HG02763 (cell line): ENCODE measurements at regions not wholly inside any gene's neighbourhood (a gene's known extent, or its start where the extent isn't known, plus 50 kb on each side); places are given as distances from the start of the nearest gene placed in this dataset.

Source experiments
- ATAC-seq: cut with Tn5 transposase; IDR thresholded peaks from one replicate; pipeline ENCODE4 v1.9.1; 2021; ENCODE audit warnings: mild to moderate bottlenecking, moderate library complexity; ENCODE audit not compliant: unreplicated experiment

DNA sequence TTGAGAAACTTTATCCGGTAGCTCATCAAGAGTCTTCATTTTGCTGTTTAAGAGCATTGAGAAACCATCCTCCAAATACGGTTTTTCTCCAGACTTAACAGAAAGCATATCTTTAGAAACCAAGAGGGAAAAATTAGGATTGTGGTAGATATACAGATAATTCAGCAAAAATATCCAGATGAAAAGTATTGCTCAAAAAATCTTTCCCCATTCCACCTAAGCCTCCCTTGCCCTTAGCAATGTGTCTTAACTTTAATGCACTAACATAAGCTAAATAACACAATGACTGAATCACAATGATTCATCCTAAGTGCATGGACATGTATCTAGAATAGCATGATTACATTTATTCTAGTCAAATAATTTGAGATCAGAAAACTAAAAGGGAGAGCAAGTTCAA lies 130.3 kb upstream of the TARS1 start:
- ATAC-seq, result no peak

DNA sequence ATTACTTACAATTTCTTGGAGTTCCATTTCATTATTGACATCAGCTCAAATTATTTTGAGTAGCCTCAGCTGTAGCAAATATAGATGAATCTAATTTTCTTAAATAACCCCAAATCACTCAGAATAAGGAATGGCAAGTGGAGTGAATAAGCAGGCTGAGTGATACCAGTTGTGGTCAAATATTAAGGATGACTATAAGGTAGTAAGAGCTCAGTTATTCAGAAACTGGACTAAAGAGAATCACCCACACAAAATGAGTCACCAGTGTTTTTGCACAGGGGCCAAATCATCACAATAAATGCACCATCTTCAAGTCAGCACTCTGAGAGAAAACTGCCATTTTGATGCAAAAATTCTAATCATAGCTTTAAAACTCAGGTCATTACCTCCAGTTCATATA lies 128.9 kb upstream of the TARS1 start:
- ATAC-seq, result no peak

DNA sequence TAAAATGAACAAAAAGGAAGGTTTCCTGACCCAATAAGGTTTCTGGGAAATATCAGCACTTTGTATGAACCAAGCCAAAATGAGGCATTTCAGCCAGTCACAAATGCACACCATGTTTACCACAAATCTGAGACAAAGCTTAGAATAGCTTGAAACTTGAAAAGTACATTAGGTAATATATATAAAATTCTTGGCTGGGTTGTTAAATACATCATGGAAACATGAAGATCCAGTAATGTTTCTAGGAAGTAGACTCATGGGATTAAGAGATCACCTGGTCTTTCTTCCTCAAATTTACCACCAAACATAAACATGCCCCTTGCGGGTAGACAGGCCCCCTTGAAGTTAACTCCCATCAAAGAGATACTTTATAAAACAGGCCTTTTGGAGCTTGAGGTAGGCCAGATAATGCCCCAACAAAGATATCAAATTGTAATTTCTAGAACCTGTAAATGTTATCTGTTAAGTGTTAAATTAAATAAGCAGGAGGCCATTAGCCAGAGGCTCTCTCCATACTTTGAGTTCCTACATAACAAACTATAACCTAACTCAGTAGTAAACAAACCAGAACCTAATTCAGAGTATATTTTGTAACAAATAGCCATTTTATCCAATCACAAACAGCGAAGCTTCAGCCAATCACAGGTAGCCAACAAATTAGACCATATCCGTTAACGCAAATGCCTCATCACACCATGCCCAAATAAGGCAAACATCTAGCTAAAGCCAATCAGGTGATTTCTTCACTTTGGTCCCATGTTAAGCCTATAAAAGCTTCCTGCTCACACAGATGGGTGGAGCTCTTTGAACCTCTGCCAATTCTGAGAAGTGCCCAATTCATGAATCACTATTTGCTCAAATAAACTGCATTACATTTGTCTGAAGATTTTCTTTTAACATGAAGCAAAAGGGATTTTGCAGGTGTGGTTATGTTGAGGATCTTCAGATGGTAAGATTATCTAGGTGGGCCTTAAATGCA lies 127.9 kb upstream of the TARS1 start:
- no peak for ATAC-seq

DNA sequence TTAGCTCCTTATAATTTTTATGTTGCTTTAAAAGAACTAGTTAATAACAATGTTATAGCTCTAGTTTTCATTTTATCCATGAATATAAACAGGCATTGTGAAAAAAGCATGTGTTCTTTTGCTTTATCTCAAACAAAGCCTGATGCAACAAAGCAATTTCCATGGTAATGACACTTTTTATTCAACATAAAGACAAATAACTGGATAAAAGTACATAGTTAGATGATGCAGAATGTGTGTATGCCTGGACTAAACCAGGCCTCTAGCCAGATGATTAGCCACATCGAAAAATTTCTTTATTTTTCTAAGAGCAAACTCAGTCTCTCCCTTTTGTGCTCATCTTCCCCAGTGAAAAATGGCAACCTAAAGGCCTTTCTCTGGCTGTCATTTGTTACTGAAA lies 125.6 kb upstream of the TARS1 start:
- ATAC-seq, result no peak

DNA sequence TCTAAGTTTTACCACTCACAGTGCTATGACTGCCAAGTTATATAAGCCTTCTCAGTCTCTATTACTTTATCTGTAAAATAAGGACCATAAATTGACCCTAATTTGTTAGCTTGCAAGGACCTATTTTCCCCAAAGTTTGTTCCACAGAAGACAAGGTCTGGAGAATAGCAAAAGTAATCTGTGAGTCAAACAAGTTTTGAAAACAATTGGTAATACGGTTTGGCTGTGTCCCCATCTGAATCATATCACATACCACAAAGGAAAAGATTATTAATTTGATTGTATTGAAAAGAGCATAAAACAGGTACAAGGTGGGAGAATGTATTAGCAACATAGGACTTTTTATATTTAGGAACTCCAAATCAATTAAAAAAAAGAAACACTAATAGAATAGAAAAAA lies 124.0 kb upstream of the TARS1 start:
- ATAC-seq, result no peak

DNA sequence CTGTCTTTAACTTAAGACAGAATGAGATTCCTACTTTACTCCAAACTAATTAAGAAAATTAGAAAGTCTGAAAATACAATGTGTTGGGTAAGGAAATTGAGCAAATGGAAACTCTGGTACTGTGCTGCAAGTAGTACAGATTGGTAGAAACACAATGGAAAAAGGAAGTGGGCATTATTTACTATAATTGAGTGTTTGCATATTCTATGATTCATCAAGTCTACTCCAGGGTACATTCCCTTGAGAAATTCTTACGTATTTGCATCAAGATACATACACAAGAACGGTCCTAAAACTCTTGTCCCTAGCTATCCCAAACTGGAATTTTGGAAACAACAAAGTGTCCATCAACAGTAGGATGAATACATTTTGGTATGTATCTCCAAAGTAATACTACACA lies 123.5 kb upstream of the TARS1 start:
- ATAC-seq, result no peak

DNA sequence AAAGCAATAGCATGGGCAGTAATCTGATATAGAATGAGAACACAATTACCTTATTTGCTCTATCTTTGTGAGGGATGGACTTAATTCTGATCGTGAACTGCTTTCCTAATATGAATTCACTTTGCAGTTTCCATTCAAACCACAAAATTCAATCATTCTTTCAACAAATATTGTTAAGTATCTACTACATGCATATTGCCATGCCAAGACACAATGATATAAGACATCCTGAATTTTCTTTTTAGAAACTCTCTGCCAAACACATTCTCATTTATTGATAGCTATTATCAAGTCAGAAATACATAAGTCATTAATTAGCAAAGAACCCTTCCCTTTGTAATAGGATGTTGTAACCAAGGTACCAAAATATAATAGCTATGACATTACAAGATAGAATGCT lies 121.6 kb upstream of the TARS1 start:
- no peak for ATAC-seq

DNA sequence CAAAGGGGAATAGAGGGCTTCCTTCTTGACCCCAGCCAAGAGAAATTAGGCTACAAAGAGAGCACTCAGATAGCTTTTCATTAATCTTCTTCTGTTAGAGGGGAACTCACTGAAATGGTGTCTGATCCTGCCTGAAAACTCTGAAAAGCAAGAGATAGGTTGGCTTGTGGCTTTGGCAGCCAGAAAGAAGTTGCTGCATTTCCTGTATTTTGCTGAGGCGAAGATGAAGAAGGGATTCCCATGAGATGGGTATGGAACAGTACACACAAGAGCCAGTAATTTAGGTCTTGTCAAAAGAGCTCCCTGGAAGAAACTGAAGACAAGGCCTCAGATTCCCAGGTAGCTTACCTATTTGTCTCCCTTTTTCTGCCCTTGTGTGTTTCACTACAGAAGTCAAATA lies 120.9 kb upstream of the TARS1 start:
- ATAC-seq, result no peak

DNA sequence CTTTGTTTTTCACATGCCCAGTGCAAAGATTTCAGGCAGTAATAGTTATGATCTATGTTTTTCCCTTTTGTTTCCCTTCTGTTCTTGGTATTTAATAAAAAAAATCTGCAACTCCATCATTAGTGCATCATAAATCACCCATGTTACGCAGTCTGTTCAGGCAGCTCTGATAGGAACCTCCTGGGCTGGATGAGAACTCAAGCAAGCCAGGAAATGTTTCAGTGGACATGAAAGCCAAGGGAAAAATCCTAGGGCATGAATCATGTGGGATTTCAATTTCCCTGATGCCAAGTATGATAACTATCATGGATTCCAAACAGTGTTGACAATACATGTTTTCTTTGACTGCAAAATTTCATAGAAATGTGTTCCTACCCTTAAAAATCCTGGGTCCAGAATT lies 119.7 kb upstream of the TARS1 start:
- no peak for ATAC-seq

DNA sequence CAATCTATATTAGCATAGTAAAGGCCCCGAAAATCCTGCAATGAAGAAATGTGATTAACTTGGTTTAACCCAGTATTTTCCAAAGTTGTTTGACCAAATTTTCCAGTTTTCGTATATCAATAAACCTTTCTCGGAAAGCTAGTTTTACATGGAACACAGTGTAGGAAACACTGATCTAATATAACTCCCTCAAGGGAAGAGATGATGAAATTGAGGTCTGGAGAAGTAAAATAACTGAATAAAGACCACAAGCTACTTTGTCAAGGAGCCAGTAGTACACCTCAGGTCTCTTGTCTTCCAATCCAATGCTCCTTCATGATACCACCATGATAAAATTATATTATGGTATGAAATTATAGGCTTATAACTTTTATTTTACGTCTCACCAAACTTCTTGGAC lies 118.1 kb upstream of the TARS1 start:
- no peak for ATAC-seq

DNA sequence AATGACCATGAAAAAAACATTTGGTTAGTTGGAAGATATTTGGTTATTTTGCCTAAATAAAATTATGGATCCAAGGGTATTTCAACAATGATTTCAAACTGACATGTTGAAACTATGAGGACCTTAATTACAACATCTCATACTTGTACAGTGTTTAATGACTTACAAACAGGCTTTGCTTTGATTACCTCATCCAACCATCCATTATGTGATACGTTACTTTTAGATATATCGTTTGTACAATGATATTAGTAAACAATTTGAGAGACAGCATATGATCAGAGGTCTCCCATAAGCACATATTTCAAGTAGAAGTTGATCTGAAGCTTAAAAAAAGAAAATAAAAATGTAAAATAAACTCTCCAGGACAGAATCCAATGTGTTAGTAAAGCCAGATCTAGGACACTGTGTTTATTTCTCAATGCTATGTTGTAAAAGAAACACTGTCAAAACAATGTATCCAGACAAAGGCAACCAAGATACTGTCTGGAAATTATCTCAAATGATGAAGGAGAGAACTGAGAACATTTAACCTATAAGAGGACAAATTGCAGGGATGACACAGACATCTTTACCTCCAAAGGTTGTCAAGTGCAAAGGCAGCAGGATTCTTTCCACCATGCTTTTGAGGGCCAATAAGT lies 116.0 kb upstream of the TARS1 start:
- no peak for ATAC-seq

DNA sequence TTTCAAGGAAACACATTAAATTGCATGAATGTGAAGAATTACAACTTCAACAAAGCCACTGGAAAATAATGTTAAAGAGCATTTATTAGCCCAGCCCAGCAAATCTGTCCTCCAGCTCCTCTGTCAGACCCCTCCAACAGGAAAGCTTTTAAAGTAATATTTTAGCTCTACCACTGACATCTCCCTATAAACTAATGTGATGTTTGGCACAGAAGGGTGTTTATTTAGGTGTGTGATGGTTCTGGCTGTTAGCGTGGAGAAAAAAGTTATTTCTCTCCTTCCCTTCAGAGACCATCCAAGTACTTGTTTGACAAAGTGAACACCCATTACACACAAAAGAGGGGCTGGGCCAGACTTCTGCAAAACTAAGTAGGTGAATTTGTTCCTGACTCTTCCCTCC lies 111.9 kb upstream of the TARS1 start:
- no peak for ATAC-seq

DNA sequence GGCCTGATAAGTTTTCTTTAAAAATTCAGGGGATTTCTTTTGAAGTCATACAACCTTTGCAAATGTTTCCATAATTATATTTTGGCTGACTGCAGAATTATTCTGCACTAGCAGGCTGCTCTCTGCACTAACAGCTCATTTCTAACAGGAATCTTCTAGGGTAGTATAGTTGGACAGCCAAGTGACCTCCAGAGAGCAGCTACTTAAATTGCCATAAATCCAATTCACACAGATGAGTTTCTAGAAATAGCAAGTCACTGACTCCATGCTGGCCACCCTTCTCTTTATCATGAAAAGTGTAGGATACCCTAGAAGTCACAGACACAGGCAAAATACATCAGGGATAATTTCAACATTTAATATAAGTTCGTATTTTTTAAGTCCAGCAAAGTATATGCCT lies 110.9 kb upstream of the TARS1 start:
- ATAC-seq, result no peak

DNA sequence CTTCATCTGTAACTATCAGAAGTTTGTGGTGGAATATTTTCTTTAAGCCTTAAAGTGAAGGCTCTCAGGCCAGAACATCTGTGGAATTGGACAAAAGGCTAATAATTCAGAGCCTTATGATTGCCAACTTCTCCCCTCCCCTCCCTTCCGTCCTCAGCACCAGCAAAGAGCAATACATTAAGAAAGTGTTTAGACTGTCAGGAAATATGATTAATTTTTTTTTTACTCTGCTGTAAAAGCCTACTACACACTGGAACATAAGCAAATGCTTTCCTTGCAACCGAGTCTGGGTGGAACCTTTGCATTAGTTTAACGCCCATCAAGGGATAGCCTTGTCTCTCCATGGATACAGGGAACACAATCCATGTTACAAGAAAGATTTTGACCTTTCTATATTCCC lies 110.3 kb upstream of the TARS1 start:
- ATAC-seq, result no peak

DNA sequence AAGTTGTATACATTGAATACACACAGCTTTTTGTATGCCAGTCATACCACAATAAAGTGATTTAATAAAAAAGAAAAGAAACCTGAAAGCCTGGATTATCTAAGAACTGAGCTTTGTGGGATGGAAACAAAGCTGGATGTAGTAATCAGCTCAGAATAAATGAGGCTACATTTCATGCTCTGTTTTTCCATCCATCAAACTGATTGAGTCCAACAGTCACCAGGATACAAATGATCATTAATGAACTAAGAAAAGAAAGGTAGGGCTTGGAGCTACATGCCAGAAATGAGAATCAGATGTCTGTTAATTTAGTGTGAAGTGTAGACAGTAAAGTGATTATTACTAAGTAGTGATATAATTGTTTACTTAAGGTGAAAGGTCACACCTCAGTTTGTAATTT lies 109.8 kb upstream of the TARS1 start:
- no peak for ATAC-seq

DNA sequence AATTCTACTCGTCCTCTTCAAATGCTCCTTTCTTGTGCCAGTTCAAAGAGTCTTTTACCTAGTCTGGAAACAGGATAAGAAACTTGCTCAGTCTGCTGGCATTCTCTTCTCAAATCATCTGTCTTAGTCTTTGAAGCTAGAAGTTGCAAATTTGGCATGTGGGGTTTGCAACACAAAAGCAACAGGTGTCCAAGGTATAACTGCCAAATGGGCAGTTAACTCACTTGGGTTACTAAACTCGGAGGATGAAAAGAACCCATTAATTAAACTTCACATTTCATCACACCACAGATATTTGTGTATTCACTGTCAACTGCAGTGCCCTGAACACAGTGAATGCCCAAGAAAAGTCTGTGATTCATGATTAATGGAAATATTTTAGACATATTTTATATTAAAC lies 108.0 kb upstream of the TARS1 start:
- no peak for ATAC-seq

DNA sequence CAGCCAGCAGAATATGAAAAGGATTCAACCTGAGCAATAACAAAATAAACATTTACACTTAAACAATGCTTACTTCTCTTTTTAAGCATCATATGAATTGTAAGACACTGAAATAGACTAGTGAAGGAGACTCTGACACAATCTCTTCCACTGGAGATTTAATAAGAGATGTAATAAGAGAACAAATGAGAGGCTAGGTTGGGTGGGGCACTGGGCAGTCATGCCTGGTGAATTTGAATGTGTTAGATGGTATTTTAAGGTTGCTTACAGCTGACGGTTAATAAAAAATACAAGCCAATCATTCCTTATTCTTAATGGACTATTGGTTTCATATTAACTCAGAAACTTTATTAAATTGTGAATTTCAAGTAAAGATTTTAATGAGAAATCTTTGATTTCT lies 105.9 kb upstream of the TARS1 start:
- no peak for ATAC-seq

DNA sequence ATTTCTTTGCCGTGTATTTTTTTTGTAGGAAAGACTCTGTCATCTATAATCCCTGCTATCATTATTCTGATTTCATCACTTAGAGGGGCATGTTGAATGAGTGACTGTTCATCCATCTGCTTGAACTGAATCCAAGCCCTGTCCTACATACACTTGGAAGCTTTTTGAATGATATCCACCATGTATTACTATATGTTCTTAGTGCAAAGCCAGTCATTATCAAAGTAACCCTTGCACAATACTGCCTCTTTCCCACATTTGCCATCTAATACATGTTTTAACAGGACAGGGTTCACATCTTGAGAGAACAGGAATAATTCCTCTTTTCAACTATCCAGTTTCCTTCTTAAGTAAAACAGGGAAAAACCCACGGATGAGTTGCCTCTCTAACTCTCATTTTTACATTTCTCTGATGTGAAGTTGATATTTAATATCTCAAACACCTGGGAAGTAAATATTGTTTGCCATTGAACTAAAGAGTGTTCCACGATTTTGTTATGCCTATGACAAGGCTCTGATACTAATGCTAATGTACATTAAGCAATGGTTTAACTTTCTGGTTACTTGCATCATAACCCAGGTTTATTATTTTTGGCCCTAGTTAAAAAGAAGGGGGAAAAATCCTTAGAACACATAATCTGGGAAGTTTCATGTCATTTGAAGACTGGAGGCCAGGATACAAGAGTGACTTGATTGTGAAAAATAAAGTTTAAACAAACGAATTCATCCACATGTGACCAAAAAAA lies 103.7 kb upstream of the TARS1 start:
- ATAC-seq, result no peak

DNA sequence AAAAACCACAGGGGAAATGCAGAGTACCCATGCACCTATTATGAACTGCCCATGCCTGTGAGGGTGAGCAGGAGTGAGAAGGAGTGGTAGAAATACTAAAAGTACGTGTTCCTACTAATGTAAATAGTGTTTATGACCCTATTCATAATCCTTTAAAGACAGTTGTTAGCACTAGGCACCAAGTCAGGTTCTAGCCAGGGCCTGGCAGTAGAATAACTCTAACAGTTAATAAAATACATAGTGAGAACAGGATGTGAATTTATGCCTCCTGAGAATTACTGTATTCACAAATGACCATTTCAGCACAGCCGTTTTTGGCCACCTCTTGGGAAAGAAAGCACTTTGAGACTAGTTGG lies 103.2 kb upstream of the TARS1 start:
- ATAC-seq, result no peak

DNA sequence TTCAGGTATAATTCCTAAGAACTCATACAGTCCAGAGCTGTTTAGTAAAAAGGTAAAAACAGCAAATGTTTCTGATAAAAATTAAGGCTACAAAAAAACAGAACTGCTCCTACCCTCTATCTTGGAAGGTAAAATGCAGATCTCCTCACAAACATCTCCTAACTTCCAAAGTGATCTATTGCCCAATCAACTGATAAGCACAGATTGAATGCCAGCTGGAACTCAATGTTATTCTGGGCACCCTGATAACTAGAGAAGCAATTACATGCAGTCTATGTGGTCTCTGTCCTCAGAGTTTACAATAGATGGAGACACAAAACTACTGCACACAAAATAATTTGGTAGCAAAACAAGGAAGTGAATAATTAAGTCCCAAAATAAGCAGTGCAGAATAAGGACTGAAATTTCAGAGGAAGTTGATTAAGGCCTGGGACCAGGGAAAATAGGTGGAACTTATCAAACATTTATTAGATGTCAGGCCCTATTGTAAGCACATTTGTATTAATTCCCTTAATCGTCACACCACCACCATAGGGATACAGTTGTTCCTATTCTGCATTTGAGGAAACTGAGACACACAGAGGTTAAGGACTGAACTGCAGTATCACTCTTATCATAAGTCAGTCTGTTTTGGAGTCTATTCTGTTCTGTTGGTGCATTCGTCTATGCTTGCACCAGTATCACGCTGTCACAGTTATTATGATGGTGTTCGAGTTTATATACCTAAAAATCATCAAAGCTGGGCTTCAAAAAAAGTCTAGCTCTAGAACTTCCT lies 102.2 kb upstream of the TARS1 start:
- ATAC-seq, result no peak

DNA sequence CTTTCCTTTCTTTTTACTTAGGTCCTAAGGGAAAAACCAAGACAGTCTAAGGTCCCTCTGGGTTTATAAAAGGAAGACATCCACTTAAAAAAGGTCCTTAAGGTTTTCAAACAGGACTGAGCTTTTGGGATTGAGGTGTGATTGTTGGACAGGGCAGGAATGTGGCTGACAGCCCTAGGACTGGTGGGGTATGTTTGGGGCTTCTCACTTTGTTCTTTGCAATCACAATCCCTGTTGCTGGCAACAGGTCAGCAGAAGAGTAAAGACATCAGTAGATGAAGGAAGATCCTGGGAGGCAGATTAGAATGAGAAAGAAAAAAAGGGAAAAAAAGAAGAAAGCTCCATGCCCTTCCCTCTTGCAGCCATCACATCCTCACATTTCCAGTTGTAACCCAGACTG lies 101.4 kb upstream of the TARS1 start:
- ATAC-seq, result no peak
